ENCODE measurements at regions not wholly inside any gene's neighbourhood (a gene's known extent, or its start where the extent isn't known, plus 50 kb on each side); places are given as distances from the start of the nearest gene placed in this dataset.
"Not testable (repeated sequence)": the region's sequence is repeated elsewhere in the genome, so short reads cannot be mapped to it uniquely, and the experiment has no call there.

GRCh38 chr12:131394752-131395151 is 316.1 kb upstream of the SFSWAP start:
- H3K4me3 ChIP-seq; H3K27me3 ChIP-seq; H3K4me1 ChIP-seq; H3K27ac ChIP-seq; H3K36me3 ChIP-seq; DNase-seq; H3K9me3 ChIP-seq (replicated peaks): not testable (repeated sequence)

DNA sequence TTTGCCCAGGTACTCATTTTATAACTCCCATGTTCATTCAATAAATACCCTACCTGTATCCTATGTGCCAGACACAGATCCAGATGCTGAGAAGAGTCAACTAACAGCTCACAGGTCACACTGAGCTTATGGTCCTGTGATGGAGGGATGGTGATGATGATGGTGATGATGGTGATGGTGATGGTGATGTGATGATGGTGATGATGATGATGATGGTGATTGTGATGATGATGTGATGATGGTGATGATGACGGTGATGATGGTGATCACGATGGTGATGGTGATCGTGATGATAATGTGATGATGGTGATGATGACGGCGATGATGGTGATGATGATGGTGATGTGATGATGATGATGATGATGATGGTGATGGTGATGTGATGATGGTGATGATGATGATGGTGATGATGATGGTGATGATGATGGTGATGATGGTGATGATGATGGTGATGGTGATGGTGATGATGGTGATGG is 315.6 kb upstream of the SFSWAP start:
- not testable (repeated sequence) for DNase-seq; H3K9me3 ChIP-seq (replicated peaks); H3K36me3 ChIP-seq; H3K4me3 ChIP-seq; H3K4me1 ChIP-seq; H3K27me3 ChIP-seq; H3K27ac ChIP-seq

DNA sequence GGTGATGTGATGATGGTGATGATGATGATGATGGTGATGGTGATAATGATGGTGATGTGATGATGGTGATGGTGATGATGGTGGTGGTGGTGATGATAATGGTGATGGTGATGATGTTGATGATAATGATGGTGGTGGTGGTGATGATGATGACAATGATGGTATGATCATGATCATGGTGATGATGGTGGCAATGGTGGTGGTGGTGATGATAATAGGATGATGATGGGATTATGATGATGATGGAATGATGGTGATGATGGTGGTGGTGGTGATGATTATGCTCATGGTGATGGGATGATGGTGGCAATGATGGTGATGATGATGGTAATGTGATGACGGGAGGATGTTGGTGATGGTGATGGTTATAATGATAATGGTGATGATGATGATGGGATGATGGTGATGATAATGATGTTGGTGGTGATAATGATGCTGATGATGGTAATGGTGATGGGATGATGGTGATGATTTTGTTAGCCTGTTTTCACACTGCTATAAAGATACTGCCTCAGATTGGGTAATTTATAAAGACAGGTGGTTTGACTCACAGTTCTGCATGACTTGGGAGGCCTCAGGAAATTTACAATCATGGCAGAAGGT is 314.8 kb upstream of the SFSWAP start:
- H3K4me3 ChIP-seq: no peak overlapping the region
- DNase-seq: no peak
- H3K36me3 ChIP-seq: no peaks in the 10 kb centered on the region
- H3K4me1 ChIP-seq: no peaks in the 10 kb centered on the region
- H3K9me3 ChIP-seq (replicated peaks): no peaks in the 10 kb centered on the region; the same call in 1 of the 2 replicates
- H3K27ac ChIP-seq: no peak overlapping the region
- H3K27me3 ChIP-seq: no peaks in the 10 kb centered on the region

DNA sequence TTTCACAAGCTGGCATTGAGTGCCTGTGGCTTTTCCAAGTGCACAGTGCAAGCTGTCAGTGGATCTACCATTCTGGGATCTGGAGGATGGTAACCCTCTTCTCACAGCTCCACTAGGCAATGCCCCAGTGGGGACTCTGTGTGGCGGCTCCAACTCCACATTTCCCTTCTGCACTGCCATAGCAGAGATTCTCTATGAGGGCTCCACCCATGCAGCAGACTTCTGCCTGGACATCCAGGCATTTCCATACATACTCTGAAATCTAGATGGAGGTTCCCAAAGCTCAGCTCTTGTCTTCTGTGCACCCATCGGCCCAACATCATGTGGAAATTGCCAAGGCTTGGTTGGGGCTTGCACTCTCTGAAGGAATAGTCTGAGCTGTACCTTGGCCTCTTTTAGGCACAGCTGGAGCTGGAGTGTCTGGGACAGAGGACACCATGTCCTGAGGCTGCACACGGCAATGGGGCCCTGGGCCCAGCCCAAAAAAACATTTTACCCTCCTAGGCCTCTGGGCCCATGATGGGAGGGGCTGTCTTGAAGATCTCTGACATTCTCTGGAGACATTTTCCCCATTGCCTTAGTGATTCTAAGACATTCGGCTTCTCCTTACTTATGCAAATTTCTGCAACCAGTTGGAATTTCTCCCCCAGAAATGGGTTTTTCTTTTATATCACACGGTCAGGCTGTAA is 313.3 kb upstream of the SFSWAP start:
- no peaks in the 10 kb centered on the region for H3K4me1 ChIP-seq
- no peaks in the 10 kb centered on the region for H3K36me3 ChIP-seq
- no peak overlapping the region for H3K27ac ChIP-seq
- H3K9me3 ChIP-seq (replicated peaks): no peaks in the 10 kb centered on the region; the same call in 1 of the 2 replicates
- no peak overlapping the region for H3K4me3 ChIP-seq
- H3K27me3 ChIP-seq: no peaks in the 10 kb centered on the region
- no peak for DNase-seq

- Histone ChIP-seq H3K36me3 (no peaks in the 10 kb centered on the region), H3K27me3 (no peaks in the 10 kb centered on the region), H3K4me3 (no peak overlapping the region), H3K27ac (no peak overlapping the region), H3K9me3 (replicated peaks) (no peaks in the 10 kb centered on the region; the same call in 1 of the 2 replicates), H3K4me1 (no peaks in the 10 kb centered on the region)
- DNase-seq: no peak
Measured at GRCh38 chr12:131399000-131399399, 311.9 kb upstream of the SFSWAP start.

DNA sequence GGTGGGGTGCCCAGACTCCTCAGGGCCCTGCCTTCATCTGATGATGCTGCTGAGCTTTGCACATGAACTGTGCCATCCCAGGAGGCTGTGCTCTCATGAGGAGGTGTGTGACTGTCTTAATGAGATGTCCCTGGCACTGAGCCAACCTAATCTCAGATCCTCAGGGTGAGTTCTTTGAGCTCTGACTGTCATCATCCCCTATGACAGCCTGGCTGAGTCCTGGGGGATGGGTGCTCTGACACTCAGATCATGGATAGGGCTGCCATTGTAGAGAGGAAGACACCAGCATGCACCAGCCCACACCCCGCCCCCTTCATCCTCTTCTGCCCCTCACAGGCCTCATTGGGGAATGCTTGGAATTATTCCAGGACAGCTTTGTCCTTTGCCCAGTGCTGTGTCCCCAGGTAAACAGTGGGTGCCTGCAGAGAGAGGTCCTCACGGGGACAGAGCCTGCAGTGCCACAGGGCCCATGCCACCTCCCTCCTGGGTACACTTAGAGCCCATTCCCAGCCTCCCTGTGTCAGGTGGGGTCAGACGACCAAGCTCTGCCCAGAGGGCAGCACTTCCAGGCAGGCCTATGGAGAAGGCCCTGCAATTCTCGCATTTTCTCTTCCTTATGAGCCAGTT is 310.1 kb upstream of the SFSWAP start:
- not testable (repeated sequence) for DNase-seq; H3K27ac ChIP-seq; H3K4me1 ChIP-seq; H3K27me3 ChIP-seq; H3K9me3 ChIP-seq (replicated peaks); H3K4me3 ChIP-seq; H3K36me3 ChIP-seq

DNA sequence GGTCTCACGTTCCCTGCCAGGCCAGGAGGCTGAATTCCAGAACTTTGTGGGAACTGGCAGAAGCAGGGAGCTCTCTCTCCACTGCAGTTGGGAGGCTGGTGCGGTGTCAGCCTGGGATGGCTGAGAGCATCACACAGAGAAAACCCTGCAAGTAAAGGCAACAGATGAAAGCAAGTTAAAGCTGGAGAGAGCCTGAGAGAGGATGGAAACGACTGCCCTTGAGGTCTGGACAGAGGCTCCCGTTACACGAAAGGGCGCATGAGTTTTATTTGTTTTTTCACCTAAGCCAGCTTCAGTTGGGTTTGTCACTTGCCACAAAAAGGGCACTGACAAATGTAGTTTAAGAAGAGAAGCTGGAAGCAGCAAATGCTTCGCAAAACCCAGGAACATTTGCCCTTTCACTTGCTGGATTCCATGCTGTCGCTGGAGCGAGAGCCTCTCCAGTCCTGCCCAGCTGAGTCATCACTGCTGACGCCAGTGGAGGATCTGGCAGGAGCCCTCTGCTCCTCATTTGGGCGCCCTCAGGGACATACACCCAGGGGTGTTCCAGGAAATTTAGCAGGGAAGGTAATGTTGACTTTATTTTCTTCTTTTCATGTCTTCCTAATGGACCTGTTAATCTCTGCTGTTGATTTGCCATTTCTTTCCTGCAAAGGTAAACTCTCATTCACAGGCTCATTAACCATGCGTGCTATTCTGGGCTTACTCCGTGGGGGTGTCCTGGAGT is 308.8 kb upstream of the SFSWAP start:
- not testable (repeated sequence) for H3K4me3 ChIP-seq; DNase-seq; H3K36me3 ChIP-seq; H3K27ac ChIP-seq; H3K4me1 ChIP-seq; H3K9me3 ChIP-seq (replicated peaks); H3K27me3 ChIP-seq

DNA sequence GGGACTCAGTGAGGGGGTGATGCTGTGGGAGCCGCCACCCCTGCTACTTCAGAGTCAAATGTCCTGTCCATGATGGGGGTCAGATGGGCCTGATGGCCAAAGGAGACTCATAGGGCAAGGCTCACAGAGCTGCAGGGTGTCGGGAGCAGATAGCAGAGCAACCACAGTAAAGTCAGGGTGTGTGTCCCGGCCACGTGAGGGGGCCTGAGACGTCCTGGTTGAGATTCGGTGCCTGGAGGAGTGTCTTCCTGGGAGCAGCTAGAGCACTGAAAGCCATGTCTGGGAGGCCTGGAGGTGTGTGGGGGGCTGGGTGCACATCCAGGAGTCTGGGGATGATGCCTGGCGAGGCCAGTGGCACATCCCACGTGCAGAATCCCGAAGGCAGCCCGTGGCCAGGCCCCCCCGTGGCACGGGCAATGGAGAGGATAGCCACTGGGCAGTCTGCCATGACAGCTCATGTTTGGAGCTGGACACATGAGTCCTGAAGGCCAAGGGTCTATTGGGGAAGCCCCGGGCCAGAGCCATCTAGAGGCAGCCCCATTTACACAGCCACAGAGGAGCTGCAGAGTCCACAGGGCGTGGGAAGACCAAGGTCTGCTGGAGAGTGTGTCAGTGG is 308.0 kb upstream of the SFSWAP start:
- Histone ChIP-seq H3K27me3 (no peaks in the 10 kb centered on the region), H3K9me3 (replicated peaks) (no peaks in the 10 kb centered on the region; the same call in 1 of the 2 replicates), H3K4me3 (no peak overlapping the region), H3K27ac (no peak overlapping the region), H3K36me3 (no peaks in the 10 kb centered on the region), H3K4me1 (no peaks in the 10 kb centered on the region)
- no peak for DNase-seq

DNA sequence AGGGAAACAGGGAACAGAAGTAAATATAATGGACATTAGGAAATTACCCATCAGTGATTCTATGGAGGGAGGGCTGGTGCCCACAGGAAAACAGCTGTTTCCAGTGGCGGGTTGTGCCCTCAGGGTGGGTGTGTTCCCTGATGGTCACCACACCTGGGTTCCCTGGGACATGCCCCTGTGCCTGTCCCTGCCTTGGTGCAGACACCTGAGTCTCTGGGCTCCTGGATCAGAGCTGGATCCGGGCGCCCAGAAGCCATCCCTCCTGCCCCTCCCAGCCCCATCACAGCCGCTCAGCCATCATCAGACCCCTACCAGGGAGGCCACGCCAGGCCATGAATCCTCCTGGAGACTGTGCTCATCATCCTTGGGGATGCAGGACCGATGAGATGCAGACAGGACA is 307.2 kb upstream of the SFSWAP start:
- Histone ChIP-seq H3K4me3 (no peak overlapping the region), H3K27me3 (no peaks in the 10 kb centered on the region), H3K4me1 (no peaks in the 10 kb centered on the region), H3K36me3 (no peaks in the 10 kb centered on the region), H3K9me3 (replicated peaks) (no peaks in the 10 kb centered on the region), H3K27ac (no peak overlapping the region)
- no peak for DNase-seq

DNA sequence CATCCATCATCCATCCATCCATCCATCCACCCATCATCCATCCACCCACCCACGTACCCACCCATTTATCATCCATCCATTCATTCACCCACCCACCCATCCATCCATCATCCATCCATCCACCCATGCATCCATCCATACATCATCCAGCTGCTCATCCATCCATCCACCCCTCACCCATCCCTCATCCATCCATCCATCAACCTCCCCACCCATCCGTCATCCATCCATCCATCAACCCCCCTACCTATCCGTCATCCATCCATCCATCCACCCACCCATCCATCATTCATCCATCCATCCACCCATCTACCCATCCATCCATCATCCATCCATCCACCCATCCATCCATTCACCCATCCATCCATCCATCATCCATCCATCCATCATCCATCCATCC is 306.2 kb upstream of the SFSWAP start:
- H3K9me3 ChIP-seq (replicated peaks): no peaks in the 10 kb centered on the region
- no peaks in the 10 kb centered on the region for H3K27me3 ChIP-seq
- no peak overlapping the region for H3K4me3 ChIP-seq
- no peaks in the 10 kb centered on the region for H3K36me3 ChIP-seq
- no peak overlapping the region for H3K27ac ChIP-seq
- no peaks in the 10 kb centered on the region for H3K4me1 ChIP-seq
- no peak for DNase-seq

DNA sequence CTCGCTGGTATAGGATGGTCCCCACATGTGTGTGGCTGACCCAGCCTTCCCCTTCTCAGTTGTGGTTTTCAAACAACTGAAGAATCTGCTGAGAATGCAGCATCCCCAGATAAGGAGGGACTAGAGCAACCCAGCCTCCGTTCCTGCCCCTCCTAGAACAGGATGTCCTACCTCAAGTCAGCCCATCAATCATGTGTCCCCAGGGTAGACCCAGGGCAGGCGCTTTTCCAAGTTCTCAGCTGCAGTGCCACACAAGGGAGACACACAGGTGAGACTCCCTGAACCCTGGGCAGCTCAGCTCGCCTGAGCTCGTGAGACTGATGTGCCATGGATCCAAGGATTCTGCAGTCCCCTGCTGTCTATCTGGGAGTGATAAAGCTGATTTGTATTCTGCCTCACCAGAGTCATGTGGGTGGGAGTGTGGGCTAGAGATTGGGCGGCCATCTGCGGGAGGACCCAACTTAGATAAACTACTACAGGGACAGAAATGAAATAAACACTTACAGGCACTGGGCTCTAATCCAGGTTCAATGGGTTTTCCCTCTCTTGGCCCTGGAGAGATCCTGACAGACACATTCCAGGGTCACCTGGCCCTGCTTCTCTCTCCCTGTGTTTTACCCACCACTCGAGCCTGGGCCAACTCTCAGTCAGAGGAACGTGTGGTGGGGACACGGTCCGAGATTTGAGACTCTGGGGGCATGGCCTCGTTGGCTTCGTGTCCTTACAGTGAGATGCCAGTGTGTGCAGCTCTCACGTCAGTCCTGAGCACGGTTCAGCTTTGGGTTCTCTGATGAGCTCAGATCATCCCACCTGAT is 303.5 kb upstream of the SFSWAP start:
- H3K4me3 ChIP-seq: no peak overlapping the region
- H3K36me3 ChIP-seq: no peaks in the 10 kb centered on the region
- no peaks in the 10 kb centered on the region for H3K4me1 ChIP-seq
- DNase-seq: no peak
- H3K27ac ChIP-seq: no peak overlapping the region
- H3K9me3 ChIP-seq (replicated peaks): no peaks in the 10 kb centered on the region
- H3K27me3 ChIP-seq: no peaks in the 10 kb centered on the region

GRCh38 chr12:131408036-131408365 is 302.9 kb upstream of the SFSWAP start:
- no peak overlapping the region for H3K4me3 ChIP-seq
- no peak for DNase-seq
- H3K27me3 ChIP-seq: no peaks in the 10 kb centered on the region
- no peaks in the 10 kb centered on the region for H3K9me3 ChIP-seq (replicated peaks)
- H3K4me1 ChIP-seq: no peaks in the 10 kb centered on the region
- no peaks in the 10 kb centered on the region for H3K36me3 ChIP-seq
- H3K27ac ChIP-seq: no peak overlapping the region

DNA sequence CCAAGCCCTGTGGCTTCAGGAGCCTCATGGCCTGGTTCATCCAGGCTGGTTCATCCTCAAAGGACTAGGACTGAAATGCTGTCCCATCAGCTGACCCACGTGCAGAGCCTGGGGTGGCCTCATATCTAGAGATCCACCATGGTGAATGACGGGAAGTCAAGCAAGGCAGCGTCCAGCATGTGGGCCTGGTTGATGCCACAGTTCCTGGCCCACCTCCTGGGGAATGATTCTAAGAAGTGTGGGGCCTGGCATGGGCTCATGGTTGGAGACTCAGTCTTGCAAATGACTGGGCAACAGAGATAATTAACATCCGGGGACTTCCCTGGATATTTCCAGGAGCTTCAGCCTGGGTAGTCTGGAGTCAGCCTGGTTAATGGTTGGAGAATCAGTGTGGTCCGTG is 302.4 kb upstream of the SFSWAP start:
- no peak overlapping the region for H3K4me3 ChIP-seq
- no peak overlapping the region for H3K27ac ChIP-seq
- H3K27me3 ChIP-seq: no peaks in the 10 kb centered on the region
- no peaks in the 10 kb centered on the region for H3K9me3 ChIP-seq (replicated peaks)
- DNase-seq: no peak
- H3K4me1 ChIP-seq: no peaks in the 10 kb centered on the region
- H3K36me3 ChIP-seq: no peaks in the 10 kb centered on the region

GRCh38 chr12:131409211-131409610 is 301.7 kb upstream of the SFSWAP start:
- no peaks in the 10 kb centered on the region for H3K27me3 ChIP-seq
- no peak overlapping the region for H3K27ac ChIP-seq
- DNase-seq: no peak
- no peaks in the 10 kb centered on the region for H3K36me3 ChIP-seq
- no peaks in the 10 kb centered on the region for H3K4me1 ChIP-seq
- H3K4me3 ChIP-seq: no peak overlapping the region
- H3K9me3 ChIP-seq (replicated peaks): no peaks in the 10 kb centered on the region
